T-helper 1 cell (primary cell): ENCODE measurements at regions not wholly inside any gene's neighbourhood (a gene's known extent, or its start where the extent isn't known, plus 50 kb on each side); places are given as distances from the start of the nearest gene placed in this dataset.

Experiments
- DNase-seq, 5 donors: peaks; one replicate each; pipeline ENCODE4 v3.0.0-alpha.2; 2012 to 2020

- DNase-seq: no peak
Measured at GRCh38 chr18:65403534-65403933, 347.3 kb upstream of the CDH7 start.

GRCh38 chr18:65399091-65399490 lies 351.7 kb upstream of the CDH7 start:
- DNase-seq: no peak

- no peak for DNase-seq
Measured at GRCh38 chr18:65398347-65399075, 352.3 kb upstream of the CDH7 start.

GRCh38 chr18:65380986-65381385 lies 369.8 kb upstream of the CDH7 start:
- DNase-seq: no peak

- DNase-seq: no peak
Measured at GRCh38 chr18:65380571-65380970, 370.2 kb upstream of the CDH7 start.

- DNase-seq: no peak
Measured at GRCh38 chr18:65372904-65373303, 377.9 kb upstream of the CDH7 start.

- no peak for DNase-seq
Measured at GRCh38 chr18:65365245-65365980, 385.4 kb upstream of the CDH7 start.

- DNase-seq: no peak
Measured at GRCh38 chr18:65363911-65364632, 386.7 kb upstream of the CDH7 start.

- no peak for DNase-seq
Measured at GRCh38 chr18:65363011-65363410, 387.8 kb upstream of the CDH7 start.

- DNase-seq: no peak
Measured at GRCh38 chr18:65359479-65359878, 391.3 kb upstream of the CDH7 start.

- DNase-seq: no peak
Measured at GRCh38 chr18:65358306-65358705, 392.5 kb upstream of the CDH7 start.

- no peak for DNase-seq
Measured at GRCh38 chr18:65352186-65352585, 398.6 kb upstream of the CDH7 start.

- no peak for DNase-seq
Measured at GRCh38 chr18:65349635-65350034, 401.2 kb upstream of the CDH7 start.

GRCh38 chr18:65347446-65347845 lies 403.4 kb upstream of the CDH7 start:
- no peak for DNase-seq

GRCh38 chr18:65346086-65346485 lies 404.7 kb upstream of the CDH7 start:
- no peak for DNase-seq

GRCh38 chr18:65343571-65343970 lies 407.2 kb upstream of the CDH7 start:
- no peak for DNase-seq

- DNase-seq: no peak
Measured at GRCh38 chr18:65336411-65336810, 414.4 kb upstream of the CDH7 start.

- no peak for DNase-seq
Measured at GRCh38 chr18:65329010-65329409, 421.8 kb upstream of the CDH7 start.

- DNase-seq: no peak
Measured at GRCh38 chr18:65326805-65327204, 424.0 kb upstream of the CDH7 start.

- no peak for DNase-seq
Measured at GRCh38 chr18:65322895-65323294, 427.9 kb upstream of the CDH7 start.

GRCh38 chr18:65298422-65298821 lies 452.4 kb upstream of the CDH7 start:
- DNase-seq: no peak

GRCh38 chr18:65288908-65289307 lies 461.9 kb upstream of the CDH7 start:
- DNase-seq: no peak

- no peak for DNase-seq
Measured at GRCh38 chr18:65287652-65288051, 463.2 kb upstream of the CDH7 start.

- no peak for DNase-seq
Measured at GRCh38 chr18:65282096-65282495, 468.7 kb upstream of the CDH7 start.
